GM10248 (cell line): ENCODE measurements at regions not wholly inside any gene's neighbourhood (a gene's known extent, or its start where the extent isn't known, plus 50 kb on each side); places are given as distances from the start of the nearest gene placed in this dataset.

Source experiments
- CTCF ChIA-PET: fragments of 300-600 bp; sonication (Branson Sonifier 250); formaldehyde crosslinking; extraction: SDS; loops from one replicate; lab custom pipeline; 2021; ENCODE audit warnings: antibody characterized with exemption; lab: Yijun Ruan, JAX
- POLR2A ChIA-PET: fragments of 350-650 bp; sonication (Branson Sonifier 250); formaldehyde crosslinking; extraction: SDS; loops from one replicate; lab custom pipeline; 2020; ENCODE audit warnings: antibody characterized with exemption; lab: Yijun Ruan, JAX
- DNase-seq: peaks from one replicate; pipeline ENCODE4 v3.0.0; 2012; ENCODE audit errors: extremely low spot score
- TF ChIP-seq, protein P1 (sequence below): IDR thresholded peaks from 2 replicates; pipeline ENCODE4 v1.5.1; 2012; ENCODE audit warnings: mild to moderate bottlenecking, low read depth; ENCODE audit errors: extremely low read depth, missing control alignments, control extremely low read depth

DNA sequence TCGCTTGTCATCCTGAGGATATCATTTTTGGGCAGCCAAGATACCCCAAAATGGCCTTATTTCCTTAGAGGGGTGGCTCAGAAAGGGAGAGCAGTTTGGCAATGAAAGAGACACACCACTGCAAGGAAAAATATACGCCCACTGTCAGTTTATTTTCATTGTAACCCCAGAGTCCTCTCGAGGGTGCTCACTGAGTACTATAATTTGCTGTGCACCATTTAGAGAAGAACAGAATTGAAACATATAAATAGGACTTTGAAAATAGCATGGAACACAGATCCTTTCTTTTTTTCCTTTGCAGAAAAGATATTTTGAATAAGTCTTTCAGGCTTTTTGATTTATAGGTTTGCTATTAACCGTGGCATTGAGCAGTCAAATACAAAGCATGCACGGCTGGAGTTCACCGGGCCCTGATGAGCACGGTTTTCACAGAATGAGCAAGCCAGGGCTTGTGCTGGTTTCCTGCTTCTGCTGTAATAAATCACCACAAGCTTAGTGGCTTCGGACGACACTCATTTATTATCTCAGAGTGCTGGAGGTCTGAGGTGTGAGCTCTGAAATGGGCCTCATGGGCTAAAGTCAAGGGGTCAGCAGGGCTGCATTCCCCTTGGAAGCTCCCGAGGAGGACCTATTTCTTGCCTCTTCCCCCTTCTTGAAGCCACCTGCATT lies 152.3 kb downstream of the ZNF664 start:
- CTCF ChIA-PET: no interaction called here
- POLR2A ChIA-PET: no interaction called here
- TF ChIP-seq, protein P1, sequence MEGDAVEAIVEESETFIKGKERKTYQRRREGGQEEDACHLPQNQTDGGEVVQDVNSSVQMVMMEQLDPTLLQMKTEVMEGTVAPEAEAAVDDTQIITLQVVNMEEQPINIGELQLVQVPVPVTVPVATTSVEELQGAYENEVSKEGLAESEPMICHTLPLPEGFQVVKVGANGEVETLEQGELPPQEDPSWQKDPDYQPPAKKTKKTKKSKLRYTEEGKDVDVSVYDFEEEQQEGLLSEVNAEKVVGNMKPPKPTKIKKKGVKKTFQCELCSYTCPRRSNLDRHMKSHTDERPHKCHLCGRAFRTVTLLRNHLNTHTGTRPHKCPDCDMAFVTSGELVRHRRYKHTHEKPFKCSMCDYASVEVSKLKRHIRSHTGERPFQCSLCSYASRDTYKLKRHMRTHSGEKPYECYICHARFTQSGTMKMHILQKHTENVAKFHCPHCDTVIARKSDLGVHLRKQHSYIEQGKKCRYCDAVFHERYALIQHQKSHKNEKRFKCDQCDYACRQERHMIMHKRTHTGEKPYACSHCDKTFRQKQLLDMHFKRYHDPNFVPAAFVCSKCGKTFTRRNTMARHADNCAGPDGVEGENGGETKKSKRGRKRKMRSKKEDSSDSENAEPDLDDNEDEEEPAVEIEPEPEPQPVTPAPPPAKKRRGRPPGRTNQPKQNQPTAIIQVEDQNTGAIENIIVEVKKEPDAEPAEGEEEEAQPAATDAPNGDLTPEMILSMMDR: no peak
- peak; percentile 65 for DNase-seq

DNA sequence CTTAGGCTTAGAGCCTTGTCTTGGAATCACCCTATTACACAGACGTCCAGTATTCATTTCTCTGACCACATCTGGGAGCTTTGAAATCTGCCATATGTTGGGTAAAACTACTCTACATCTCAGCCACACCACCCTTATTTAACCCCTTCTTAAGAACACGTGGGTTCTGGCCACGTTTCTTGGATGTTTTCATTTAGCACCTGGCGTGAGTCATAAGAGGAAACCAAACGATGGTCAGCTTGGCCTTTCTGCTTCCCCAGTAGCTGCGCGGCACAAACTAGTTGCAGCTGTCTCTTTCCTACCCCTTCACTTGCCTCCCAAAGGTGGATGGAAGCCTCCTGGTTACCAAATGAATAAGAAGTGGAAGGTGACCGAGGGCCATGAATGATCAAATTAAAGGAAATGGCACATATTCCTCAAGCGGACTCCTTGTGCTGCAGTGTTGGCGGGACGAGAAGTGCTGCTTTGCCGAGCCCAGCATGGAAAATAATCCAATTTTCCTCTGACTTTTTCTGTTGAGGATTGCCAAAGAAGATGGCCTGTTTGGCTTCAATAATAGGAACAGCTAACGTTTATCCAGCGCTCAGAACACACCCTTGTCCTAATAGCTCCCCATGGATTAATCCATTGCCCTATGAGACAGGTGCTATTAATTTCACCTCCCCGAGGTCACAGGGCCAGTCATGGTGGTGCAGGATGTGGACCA lies 154.1 kb downstream of the ZNF664 start:
- TF ChIP-seq, protein P1: no peak
- DNase-seq: peak; percentile 56
- ChIA-PET CTCF (interaction anchor here (0.9 kb wide), 1 partner anchor 21 kb away, joined by 3 read pairs; no protein-coding TSS in a partner anchor), POLR2A (no interaction called here)

DNA sequence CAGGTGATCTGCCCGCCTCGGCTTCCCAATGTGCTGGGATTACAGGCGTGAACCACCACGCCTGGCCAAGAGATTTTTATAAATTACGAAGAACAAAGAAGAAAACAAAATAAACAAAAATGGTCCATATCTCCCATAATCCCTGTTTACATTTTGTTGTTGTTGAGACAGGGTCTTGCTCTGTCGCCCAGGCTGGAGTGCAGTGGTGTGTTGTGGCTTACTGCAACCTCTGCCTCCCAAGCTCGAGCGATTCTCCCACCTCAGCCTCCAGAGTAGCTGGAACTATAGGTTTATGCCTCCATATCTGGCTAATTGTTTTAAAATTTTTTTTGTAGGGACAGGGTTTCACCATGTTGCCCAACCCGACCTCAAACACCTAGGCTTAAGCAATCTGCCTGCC lies 156.1 kb downstream of the ZNF664 start:
- no peak for DNase-seq
- ChIA-PET POLR2A (no interaction called here), CTCF (no interaction called here)
- TF ChIP-seq, protein P1: no peak

GRCh38 chr12:124130691-124131591 lies 157.9 kb downstream of the ZNF664 start:
- TF ChIP-seq, protein P1: no peak
- CTCF ChIA-PET: interaction anchor here (1.0 to 1.5 kb wide), 2 partner anchors 12 to 16 kb away, joined by 3 to 4 read pairs; no protein-coding TSS in a partner anchor
- POLR2A ChIA-PET: no interaction called here
- DNase-seq: peak; percentile 54

- POLR2A ChIA-PET: no interaction called here
- TF ChIP-seq, protein P1: no peak
- CTCF ChIA-PET: interaction anchor here (1.0 to 1.5 kb wide), 2 partner anchors 13 to 16 kb away, joined by 3 to 4 read pairs; no protein-coding TSS in a partner anchor
- no peak for DNase-seq
These were observed 158.6 kb downstream of the ZNF664 start for GRCh38 chr12:124131659-124132058.

GRCh38 chr12:124132530-124132929 lies 159.5 kb downstream of the ZNF664 start:
- ChIA-PET POLR2A (no interaction called here), CTCF (interaction anchor here (0.6 to 1.5 kb wide), 3 partner anchors 10 to 1791 kb away, joined by 3 to 4 read pairs (median 3); no protein-coding TSS in a partner anchor)
- TF ChIP-seq, protein P1: no peak

More at GRCh38 chr12:124132530-124132929, 159.5 kb downstream of the ZNF664 start:
- DNase-seq: no peak
